HepG2 (cell line): ENCODE measurements at regions not wholly inside any gene's neighbourhood (a gene's known extent, or its start where the extent isn't known, plus 50 kb on each side); places are given as distances from the start of the nearest gene placed in this dataset.
A peak's percentile ranks its signal among the peaks of the same experiment; 100 is the strongest.

ENCODE experiments used
- BORCS8-MEF2B ChIP-seq: sonication (generic); formaldehyde crosslinking; IDR thresholded peaks from 2 replicates; pipeline ENCODE4 v1.8.0; 2022; ENCODE audit warnings: mild to moderate bottlenecking, missing genetic modification reagents
- GTF2F1 ChIP-seq: fragments of 150-350 bp; IDR thresholded peaks from 2 replicates; pipeline ENCODE4 v1.6.1; 2014; ENCODE audit warnings: low read length
- MXI1 ChIP-seq: IDR thresholded peaks from 3 replicates; pipeline ENCODE4 v1.6.1; 2012; ENCODE audit warnings: low read depth, low read length, inconsistent platforms, borderline replicate concordance
- NONO ChIP-seq, 2 experiments: fragments of 450-650 bp in 1 of 2; sonication (generic) in 1 of 2; formaldehyde crosslinking in 1 of 2; IDR thresholded peaks in 1 of 2; conservative IDR thresholded peaks in 1 of 2; 2 replicates each; pipeline versions ENCODE4 v1.6.1 to v1.8.0; 2017 to 2022; ENCODE audit warnings: mild to moderate bottlenecking in 1 of 2, missing genetic modification reagents in 1 of 2, moderate library complexity in 1 of 2
- ZNF263 ChIP-seq: sonication (generic); formaldehyde crosslinking; IDR thresholded peaks from 2 replicates; pipeline ENCODE4 v1.4.0; 2020; ENCODE audit warnings: missing genetic modification reagents
- ZNF703 ChIP-seq: sonication (generic); formaldehyde crosslinking; IDR thresholded peaks from 2 replicates; pipeline ENCODE4 v1.5.1; 2020; ENCODE audit warnings: missing genetic modification reagents, mild to moderate bottlenecking, moderate library complexity, borderline replicate concordance
- TF ChIP-seq, protein P1 (sequence below): sonication (generic); formaldehyde crosslinking; IDR thresholded peaks from 2 replicates; pipeline ENCODE4 v1.4.0; 2020; ENCODE audit warnings: missing genetic modification reagents
- TF ChIP-seq, protein P2 (sequence below): IDR thresholded peaks from 2 replicates; pipeline ENCODE4 v1.6.1; 2016; ENCODE audit warnings: missing genetic modification reagents, missing compliant biosample characterization
- TF ChIP-seq, protein P3 (sequence below): fragments of 450-650 bp; IDR thresholded peaks from 2 replicates; pipeline ENCODE4 v1.6.1; 2017; ENCODE audit warnings: mild to moderate bottlenecking
- TF ChIP-seq, protein P4 (sequence below): sonication (generic); formaldehyde crosslinking; IDR thresholded peaks from 2 replicates; pipeline ENCODE4 v1.5.0; 2020; ENCODE audit warnings: missing genetic modification reagents
- TF ChIP-seq, protein P5 (sequence below): sonication (generic); formaldehyde crosslinking; IDR thresholded peaks from 2 replicates; pipeline ENCODE4 v1.4.0; 2020; ENCODE audit warnings: low read depth, missing genetic modification reagents

DNA sequence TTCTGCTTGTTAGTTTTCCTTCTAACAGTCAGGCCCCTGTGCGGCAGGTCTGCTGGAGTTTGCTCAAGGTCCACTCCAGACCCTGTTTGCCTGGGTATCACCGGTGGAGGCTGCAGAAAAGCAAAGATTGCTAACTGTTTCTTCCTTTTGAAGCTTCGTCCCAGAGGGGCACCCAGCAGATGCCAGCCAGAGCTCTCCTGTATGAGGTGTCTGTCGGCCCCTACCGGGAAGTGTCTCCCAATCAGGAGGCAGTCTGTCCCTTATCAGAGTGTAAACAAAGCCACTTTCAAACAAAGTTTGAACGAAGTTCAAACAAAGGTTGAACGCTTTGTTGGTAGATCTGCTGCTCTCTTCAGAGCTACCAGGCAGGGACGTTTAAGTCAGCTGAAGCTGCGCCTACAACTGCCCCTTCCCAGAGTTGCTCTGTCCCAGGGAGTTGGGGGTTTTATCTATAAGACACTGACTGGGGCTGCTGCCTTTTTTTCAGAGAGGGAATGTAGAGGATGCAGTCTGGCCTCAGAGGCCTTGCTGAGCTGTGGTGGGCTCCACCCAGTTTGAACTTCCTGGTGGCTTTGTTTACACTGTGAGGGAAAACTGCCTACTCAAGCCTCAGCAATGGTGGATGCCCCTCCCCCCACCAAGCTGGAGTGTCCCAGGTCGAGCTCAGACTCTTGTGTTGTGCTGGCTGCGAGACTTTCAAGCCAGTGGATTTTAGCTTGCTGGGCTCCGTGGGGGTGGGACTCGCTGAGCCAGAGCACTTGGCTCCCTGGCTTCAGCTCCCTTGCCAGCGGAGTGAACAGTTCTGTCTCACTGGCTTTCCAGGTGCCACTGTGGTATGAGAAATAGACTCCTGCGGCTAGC is 401.8 kb downstream of the SRGAP2C start (continued):
- TF ChIP-seq, protein P1, sequence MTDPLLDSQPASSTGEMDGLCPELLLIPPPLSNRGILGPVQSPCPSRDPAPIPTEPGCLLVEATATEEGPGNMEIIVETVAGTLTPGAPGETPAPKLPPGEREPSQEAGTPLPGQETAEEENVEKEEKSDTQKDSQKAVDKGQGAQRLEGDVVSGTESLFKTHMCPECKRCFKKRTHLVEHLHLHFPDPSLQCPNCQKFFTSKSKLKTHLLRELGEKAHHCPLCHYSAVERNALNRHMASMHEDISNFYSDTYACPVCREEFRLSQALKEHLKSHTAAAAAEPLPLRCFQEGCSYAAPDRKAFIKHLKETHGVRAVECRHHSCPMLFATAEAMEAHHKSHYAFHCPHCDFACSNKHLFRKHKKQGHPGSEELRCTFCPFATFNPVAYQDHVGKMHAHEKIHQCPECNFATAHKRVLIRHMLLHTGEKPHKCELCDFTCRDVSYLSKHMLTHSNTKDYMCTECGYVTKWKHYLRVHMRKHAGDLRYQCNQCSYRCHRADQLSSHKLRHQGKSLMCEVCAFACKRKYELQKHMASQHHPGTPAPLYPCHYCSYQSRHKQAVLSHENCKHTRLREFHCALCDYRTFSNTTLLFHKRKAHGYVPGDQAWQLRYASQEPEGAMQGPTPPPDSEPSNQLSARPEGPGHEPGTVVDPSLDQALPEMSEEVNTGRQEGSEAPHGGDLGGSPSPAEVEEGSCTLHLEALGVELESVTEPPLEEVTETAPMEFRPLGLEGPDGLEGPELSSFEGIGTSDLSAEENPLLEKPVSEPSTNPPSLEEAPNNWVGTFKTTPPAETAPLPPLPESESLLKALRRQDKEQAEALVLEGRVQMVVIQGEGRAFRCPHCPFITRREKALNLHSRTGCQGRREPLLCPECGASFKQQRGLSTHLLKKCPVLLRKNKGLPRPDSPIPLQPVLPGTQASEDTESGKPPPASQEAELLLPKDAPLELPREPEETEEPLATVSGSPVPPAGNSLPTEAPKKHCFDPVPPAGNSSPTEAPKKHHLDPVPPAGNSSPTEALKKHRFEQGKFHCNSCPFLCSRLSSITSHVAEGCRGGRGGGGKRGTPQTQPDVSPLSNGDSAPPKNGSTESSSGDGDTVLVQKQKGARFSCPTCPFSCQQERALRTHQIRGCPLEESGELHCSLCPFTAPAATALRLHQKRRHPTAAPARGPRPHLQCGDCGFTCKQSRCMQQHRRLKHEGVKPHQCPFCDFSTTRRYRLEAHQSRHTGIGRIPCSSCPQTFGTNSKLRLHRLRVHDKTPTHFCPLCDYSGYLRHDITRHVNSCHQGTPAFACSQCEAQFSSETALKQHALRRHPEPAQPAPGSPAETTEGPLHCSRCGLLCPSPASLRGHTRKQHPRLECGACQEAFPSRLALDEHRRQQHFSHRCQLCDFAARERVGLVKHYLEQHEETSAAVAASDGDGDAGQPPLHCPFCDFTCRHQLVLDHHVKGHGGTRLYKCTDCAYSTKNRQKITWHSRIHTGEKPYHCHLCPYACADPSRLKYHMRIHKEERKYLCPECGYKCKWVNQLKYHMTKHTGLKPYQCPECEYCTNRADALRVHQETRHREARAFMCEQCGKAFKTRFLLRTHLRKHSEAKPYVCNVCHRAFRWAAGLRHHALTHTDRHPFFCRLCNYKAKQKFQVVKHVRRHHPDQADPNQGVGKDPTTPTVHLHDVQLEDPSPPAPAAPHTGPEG (CRISPR knock-in tag) = no peak; the same call in 1 of the 2 replicates
- TF ChIP-seq GTF2F1 (no peak), ZNF263 (CRISPR knock-in tag) (no peak), ZNF703 (CRISPR knock-in tag) (peak; percentile 72; the same call in 1 of the 2 replicates), MXI1 (no peak), BORCS8-MEF2B (CRISPR knock-in tag) (no peak), NONO (IDR thresholded peaks at IDR 0.05) (no peak), NONO (CRISPR knock-in tag; conservative IDR thresholded peaks at IDR 0.05) (peak; percentile 56)
- TF ChIP-seq, protein P2, sequence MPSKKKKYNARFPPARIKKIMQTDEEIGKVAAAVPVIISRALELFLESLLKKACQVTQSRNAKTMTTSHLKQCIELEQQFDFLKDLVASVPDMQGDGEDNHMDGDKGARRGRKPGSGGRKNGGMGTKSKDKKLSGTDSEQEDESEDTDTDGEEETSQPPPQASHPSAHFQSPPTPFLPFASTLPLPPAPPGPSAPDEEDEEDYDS (CRISPR knock-in tag) = no peak
- TF ChIP-seq, protein P3, sequence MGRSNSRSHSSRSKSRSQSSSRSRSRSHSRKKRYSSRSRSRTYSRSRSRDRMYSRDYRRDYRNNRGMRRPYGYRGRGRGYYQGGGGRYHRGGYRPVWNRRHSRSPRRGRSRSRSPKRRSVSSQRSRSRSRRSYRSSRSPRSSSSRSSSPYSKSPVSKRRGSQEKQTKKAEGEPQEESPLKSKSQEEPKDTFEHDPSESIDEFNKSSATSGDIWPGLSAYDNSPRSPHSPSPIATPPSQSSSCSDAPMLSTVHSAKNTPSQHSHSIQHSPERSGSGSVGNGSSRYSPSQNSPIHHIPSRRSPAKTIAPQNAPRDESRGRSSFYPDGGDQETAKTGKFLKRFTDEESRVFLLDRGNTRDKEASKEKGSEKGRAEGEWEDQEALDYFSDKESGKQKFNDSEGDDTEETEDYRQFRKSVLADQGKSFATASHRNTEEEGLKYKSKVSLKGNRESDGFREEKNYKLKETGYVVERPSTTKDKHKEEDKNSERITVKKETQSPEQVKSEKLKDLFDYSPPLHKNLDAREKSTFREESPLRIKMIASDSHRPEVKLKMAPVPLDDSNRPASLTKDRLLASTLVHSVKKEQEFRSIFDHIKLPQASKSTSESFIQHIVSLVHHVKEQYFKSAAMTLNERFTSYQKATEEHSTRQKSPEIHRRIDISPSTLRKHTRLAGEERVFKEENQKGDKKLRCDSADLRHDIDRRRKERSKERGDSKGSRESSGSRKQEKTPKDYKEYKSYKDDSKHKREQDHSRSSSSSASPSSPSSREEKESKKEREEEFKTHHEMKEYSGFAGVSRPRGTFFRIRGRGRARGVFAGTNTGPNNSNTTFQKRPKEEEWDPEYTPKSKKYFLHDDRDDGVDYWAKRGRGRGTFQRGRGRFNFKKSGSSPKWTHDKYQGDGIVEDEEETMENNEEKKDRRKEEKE = no peak
- TF ChIP-seq, protein P4, sequence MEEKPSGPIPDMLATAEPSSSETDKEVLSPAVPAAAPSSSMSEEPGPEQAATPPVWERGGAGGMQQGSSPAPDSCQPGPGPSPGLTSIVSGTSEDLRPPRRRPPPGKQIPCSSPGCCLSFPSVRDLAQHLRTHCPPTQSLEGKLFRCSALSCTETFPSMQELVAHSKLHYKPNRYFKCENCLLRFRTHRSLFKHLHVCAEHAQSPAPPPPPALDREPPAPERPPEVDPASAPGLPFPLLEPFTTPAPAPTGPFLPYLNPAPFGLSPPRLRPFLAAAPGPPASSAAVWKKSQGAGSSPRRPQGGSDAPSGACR (CRISPR knock-in tag) = peak; percentile 3; the same call in 1 of the 2 replicates
- TF ChIP-seq, protein P5, sequence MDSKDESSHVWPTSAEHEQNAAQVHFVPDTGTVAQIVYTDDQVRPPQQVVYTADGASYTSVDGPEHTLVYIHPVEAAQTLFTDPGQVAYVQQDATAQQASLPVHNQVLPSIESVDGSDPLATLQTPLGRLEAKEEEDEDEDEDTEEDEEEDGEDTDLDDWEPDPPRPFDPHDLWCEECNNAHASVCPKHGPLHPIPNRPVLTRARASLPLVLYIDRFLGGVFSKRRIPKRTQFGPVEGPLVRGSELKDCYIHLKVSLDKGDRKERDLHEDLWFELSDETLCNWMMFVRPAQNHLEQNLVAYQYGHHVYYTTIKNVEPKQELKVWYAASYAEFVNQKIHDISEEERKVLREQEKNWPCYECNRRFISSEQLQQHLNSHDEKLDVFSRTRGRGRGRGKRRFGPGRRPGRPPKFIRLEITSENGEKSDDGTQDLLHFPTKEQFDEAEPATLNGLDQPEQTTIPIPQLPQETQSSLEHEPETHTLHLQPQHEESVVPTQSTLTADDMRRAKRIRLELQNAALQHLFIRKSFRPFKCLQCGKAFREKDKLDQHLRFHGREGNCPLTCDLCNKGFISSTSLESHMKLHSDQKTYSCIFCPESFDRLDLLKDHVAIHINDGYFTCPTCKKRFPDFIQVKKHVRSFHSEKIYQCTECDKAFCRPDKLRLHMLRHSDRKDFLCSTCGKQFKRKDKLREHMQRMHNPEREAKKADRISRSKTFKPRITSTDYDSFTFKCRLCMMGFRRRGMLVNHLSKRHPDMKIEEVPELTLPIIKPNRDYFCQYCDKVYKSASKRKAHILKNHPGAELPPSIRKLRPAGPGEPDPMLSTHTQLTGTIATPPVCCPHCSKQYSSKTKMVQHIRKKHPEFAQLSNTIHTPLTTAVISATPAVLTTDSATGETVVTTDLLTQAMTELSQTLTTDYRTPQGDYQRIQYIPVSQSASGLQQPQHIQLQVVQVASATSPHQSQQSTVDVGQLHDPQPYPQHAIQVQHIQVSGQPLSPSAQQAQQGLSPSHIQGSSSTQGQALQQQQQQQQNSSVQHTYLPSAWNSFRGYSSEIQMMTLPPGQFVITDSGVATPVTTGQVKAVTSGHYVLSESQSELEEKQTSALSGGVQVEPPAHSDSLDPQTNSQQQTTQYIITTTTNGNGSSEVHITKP (CRISPR knock-in tag) = no peak
